Neuronal stem cell (in vitro differentiated cells): ENCODE measurements at regions not wholly inside any gene's neighbourhood (a gene's known extent, or its start where the extent isn't known, plus 50 kb on each side); places are given as distances from the start of the nearest gene placed in this dataset.

Source experiments
- DNase-seq: peaks from one replicate; pipeline ENCODE4 v3.0.0-alpha.2; 2013; ENCODE audit warnings: low spot score
- H2AFZ ChIP-seq: one replicate; pipeline ENCODE4 v1.6.1; 2013; ENCODE audit warnings: mild to moderate bottlenecking, low read length, inconsistent platforms
- H2AK5ac ChIP-seq: 2 replicates; pipeline ENCODE4 v1.6.1; 2013; ENCODE audit warnings: low read depth, mild to moderate bottlenecking, inconsistent platforms, low read length, moderate library complexity, mixed read lengths
- H2BK120ac ChIP-seq: 2 replicates; pipeline ENCODE4 v1.6.1; 2013; ENCODE audit warnings: low read depth, mild to moderate bottlenecking, inconsistent platforms, low read length, moderate library complexity, mixed read lengths
- H2BK12ac ChIP-seq: one replicate; pipeline ENCODE4 v1.6.1; 2013; ENCODE audit warnings: low read length, inconsistent platforms
- H2BK15ac ChIP-seq: 2 replicates; pipeline ENCODE4 v1.6.1; 2013; ENCODE audit warnings: mild to moderate bottlenecking, low read length, inconsistent platforms, mixed read lengths
- H2BK5ac ChIP-seq: one replicate; pipeline ENCODE4 v1.6.1; 2013; ENCODE audit warnings: inconsistent platforms, mild to moderate bottlenecking, low read length, moderate library complexity
- H3K14ac ChIP-seq: one replicate; pipeline ENCODE4 v1.6.1; 2013; ENCODE audit warnings: low read length, inconsistent platforms
- H3K18ac ChIP-seq: 2 replicates; pipeline ENCODE4 v1.6.1; 2013; ENCODE audit warnings: low read length, inconsistent platforms
- H3K23ac ChIP-seq: 2 replicates; pipeline ENCODE4 v1.6.1; 2013; ENCODE audit warnings: low read depth, mild to moderate bottlenecking, mixed read lengths, low read length, inconsistent platforms; ENCODE audit not compliant: poor library complexity
- H3K27ac ChIP-seq: replicated peaks from 3 replicates; pipeline ENCODE4 v1.5.1; 2013; ENCODE audit warnings: low read length, inconsistent platforms
- H3K27me3 ChIP-seq, 3 experiments: 2 replicates each; pipeline ENCODE4 v1.6.1; 2013; ENCODE audit warnings: low read length in 3 of 3, mild to moderate bottlenecking in 2 of 3, inconsistent platforms in 1 of 3, low read depth in 1 of 3, mixed read lengths in 1 of 3, moderate library complexity in 1 of 3; ENCODE audit not compliant: control insufficient read depth in 3 of 3, insufficient read depth in 3 of 3
- H3K36me3 ChIP-seq, 2 donors: replicated peaks in 1 of 2; 2 replicates each; pipeline ENCODE4 v1.6.1; 2013; ENCODE audit warnings: low read length in 2 of 2; ENCODE audit not compliant: control insufficient read depth in 2 of 2, insufficient read depth in 2 of 2
- H3K4ac ChIP-seq: 2 replicates; pipeline ENCODE4 v1.6.1; 2013; ENCODE audit warnings: inconsistent platforms, mild to moderate bottlenecking, low read length, moderate library complexity
- H3K4me1 ChIP-seq, 2 donors: 1 replicate in 1 of 2; 2 replicates in 1 of 2; pipeline ENCODE4 v1.6.1; 2013; ENCODE audit warnings: low read length in 2 of 2, low read depth in 1 of 2; ENCODE audit not compliant: control insufficient read depth in 2 of 2, insufficient read depth in 1 of 2
- H3K4me2 ChIP-seq: one replicate; pipeline ENCODE4 v1.6.1; 2013; ENCODE audit warnings: mild to moderate bottlenecking, low read length, inconsistent platforms; ENCODE audit not compliant: insufficient read depth, poor library complexity, severe bottlenecking
- H3K4me3 ChIP-seq, 2 donors: 2 replicates each; pipeline ENCODE4 v1.5.1; 2013; ENCODE audit warnings: low read length in 2 of 2, mild to moderate bottlenecking in 2 of 2, inconsistent platforms in 1 of 2, moderate library complexity in 1 of 2
- H3K79me1 ChIP-seq: one replicate; pipeline ENCODE4 v1.6.1; 2013; ENCODE audit warnings: low read depth, mild to moderate bottlenecking, inconsistent platforms, low read length, moderate library complexity
- H3K9ac ChIP-seq: one replicate; pipeline ENCODE4 v1.6.1; 2013; ENCODE audit warnings: mild to moderate bottlenecking, low read depth, low read length, inconsistent platforms; ENCODE audit not compliant: poor library complexity
- H3K9me3 ChIP-seq, 2 donors: replicated peaks in 1 of 2; 2 replicates each; pipeline versions ENCODE3 to v1.6.1; 2013; ENCODE audit warnings: low read length in 2 of 2, mild to moderate bottlenecking in 2 of 2, inconsistent platforms in 1 of 2, low read depth in 1 of 2, mixed read lengths in 1 of 2, moderate library complexity in 1 of 2; ENCODE audit not compliant: control insufficient read depth in 2 of 2, insufficient read depth in 1 of 2
- H4K8ac ChIP-seq: one replicate; pipeline ENCODE4 v1.6.1; 2013; ENCODE audit warnings: low read depth, mild to moderate bottlenecking, inconsistent platforms, low read length, moderate library complexity
- H4K91ac ChIP-seq: one replicate; pipeline ENCODE4 v1.6.1; 2013; ENCODE audit warnings: low read length, low read depth, mild to moderate bottlenecking, inconsistent platforms; ENCODE audit not compliant: poor library complexity
- WGBS, 2 donors: extraction: QIAGEN DNeasy Blood & Tissue Kit; methylation state at CpG; one replicate each; pipeline ENCODE4 v1.1.7; 2013; ENCODE audit warnings: missing lambda C conversion rate in 2 of 2, mixed read lengths in 1 of 2; ENCODE audit not compliant: insufficient read length in 2 of 2, insufficient replicate concordance in 1 of 2; ENCODE audit errors: extremely low coverage in 2 of 2; 5-methylcytosine and 5-hydroxymethylcytosine counted together

DNA sequence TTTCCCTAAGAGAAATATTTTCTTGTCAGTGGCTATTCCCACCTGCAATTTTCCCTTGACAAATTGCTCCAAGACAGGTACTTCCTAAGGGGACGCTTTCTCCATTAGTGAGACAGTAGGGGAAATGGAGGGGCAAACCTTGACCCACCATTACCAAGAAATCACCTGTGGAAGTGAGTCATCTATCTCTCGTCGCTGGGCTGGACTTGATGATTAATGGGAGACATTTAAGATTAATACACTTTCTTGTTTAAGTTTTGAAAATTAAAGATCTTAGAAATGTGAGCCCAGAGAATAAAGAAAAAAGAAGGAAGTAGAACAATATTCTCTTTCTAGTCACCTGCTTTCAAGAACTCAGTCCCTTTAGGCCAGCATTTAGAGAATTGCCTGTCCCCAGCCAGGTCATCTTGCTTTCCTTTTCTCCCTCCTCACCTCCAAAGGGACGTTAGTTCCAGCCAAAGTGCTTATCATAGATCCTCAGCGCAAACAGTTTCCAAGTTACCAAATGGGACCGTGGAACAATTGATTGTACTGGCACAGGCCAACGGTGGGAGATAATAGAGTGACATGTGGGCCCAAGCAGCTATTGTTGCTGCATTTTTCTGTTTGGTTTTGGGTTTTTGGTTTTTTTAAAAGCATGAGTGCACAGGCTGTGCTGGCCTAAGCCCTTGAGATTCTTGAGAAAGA is 284.4 kb downstream of the ENC1 start:
- peaks cover 1 to 5% of the 10 kb centered on the region in 2 donors for H3K4me1 ChIP-seq
- no peak overlapping the region for H2BK120ac ChIP-seq
- no peak overlapping the region for H3K4ac ChIP-seq

DNA sequence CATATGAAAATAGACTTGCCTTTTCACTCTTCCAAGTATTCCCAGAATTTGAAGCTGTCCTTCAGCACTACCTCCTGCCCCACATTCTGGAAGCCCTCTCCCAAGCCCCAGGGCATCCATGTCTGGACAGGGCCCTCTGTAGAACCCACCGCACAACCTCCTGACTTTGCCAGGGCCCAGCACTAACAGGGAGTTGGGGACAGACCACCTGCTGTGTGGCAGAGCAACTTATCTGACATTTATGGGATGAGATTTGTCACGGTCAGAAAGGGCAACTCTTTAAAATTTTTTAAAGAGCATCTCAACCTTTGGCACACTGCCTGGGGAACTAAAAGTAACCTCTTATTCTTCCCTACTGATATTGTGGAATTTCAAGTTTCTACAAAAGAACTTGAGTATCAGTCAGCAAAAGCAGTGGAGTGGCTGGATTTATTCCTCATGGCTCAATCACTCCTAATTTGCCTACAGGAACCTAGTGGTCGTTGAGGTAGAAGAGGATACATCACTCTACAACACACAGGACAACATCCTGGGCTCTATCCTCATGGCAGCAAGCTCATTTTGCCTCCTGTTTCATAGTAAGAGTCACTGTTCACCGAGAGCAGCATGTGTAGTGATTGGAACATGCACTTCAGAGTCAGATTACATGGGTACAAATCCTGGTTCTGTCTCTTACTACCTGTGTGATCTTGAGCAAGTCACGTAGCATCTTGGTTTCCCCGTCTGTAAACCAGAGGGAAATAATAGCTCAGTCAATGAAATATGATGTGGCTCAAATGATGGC is 285.3 kb downstream of the ENC1 start:
- WGBS, 2 donors: no CpG with 5 or more reads among the region's 6 CpGs

More for the DNA sequence above, 284.4 kb downstream of the ENC1 start:
- no peak for DNase-seq
- Histone ChIP-seq H3K18ac (no peak overlapping the region), H3K14ac (no peak overlapping the region), H3K9me3 (no peaks in the 10 kb centered on the region), H3K4me2 (no peak overlapping the region), H3K27ac (no peak overlapping the region), H2BK15ac (no peak overlapping the region), H3K27me3 (no peaks in the 10 kb centered on the region), H2BK5ac (no peak overlapping the region), H2AK5ac (no peak overlapping the region), H3K9ac (no peak overlapping the region), H3K36me3 (no peaks in the 10 kb centered on the region), H4K91ac (no peak overlapping the region), H3K4me3 (no peak overlapping the region), H3K79me1 (no peaks in the 10 kb centered on the region), H3K23ac (no peak overlapping the region), H2AFZ (no peak overlapping the region), H4K8ac (no peak overlapping the region), H2BK12ac (no peak overlapping the region)
- WGBS, 2 donors: no CpG with 5 or more reads among the region's 7 CpGs

DNA sequence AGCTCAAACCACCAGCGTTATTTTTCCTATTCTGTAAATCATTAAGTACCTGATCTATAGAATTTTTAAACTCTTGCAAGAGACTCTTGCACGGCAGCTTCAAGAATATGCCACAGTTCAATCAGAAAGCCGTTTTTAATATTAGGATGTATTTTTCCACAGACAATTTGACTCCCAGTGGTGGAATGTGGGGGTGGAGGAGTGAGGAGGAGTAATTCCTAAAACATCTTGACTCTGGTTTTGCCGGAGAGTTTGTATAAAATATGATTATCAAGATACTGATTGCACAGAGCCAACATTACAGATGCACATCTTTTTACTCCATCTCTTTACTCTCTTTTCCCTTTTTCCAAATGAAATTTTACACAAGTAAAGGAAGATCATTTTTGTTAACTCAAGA is 288.3 kb downstream of the ENC1 start:
- Histone ChIP-seq H3K79me1 (no peaks in the 10 kb centered on the region), H3K4me1 (peaks cover 0 to 5% of the 10 kb centered on the region in 2 donors), H3K9ac (no peak overlapping the region), H3K18ac (no peak overlapping the region), H4K8ac (no peak overlapping the region), H3K27ac (no peak overlapping the region), H2BK15ac (no peak overlapping the region), H2BK5ac (no peak overlapping the region), H3K4me2 (no peak overlapping the region), H3K23ac (no peak overlapping the region), H3K4ac (no peak overlapping the region), H4K91ac (no peak overlapping the region), H2AFZ (no peak overlapping the region), H2AK5ac (no peak overlapping the region), H2BK12ac (no peak overlapping the region), H3K4me3 (no peak overlapping the region), H2BK120ac (no peak overlapping the region), H3K36me3 (no peaks in the 10 kb centered on the region), H3K14ac (no peak overlapping the region), H3K27me3 (no peaks in the 10 kb centered on the region), H3K9me3 (peaks cover 0 to 4% of the 10 kb centered on the region in 2 donors)
- no CpG with 5 or more reads among the region's 4 CpGs for WGBS, 2 donors
- DNase-seq: no peak

More for the DNA sequence above, 285.3 kb downstream of the ENC1 start:
- Histone ChIP-seq H3K4me3 (no peak overlapping the region), H3K23ac (no peak overlapping the region), H3K27me3 (no peaks in the 10 kb centered on the region), H3K79me1 (no peaks in the 10 kb centered on the region), H3K27ac (no peak overlapping the region), H4K8ac (no peak overlapping the region), H2AK5ac (no peak overlapping the region), H3K9me3 (peaks cover 0 to 4% of the 10 kb centered on the region in 2 donors), H3K4me1 (peaks cover 0 to 5% of the 10 kb centered on the region in 2 donors), H2BK120ac (no peak overlapping the region), H4K91ac (no peak overlapping the region), H2BK15ac (no peak overlapping the region), H3K4me2 (no peak overlapping the region), H3K14ac (no peak overlapping the region), H2BK12ac (no peak overlapping the region), H2BK5ac (no peak overlapping the region), H3K4ac (no peak overlapping the region), H3K18ac (no peak overlapping the region), H3K36me3 (no peaks in the 10 kb centered on the region), H2AFZ (no peak overlapping the region), H3K9ac (no peak overlapping the region)
- no peak for DNase-seq

DNA sequence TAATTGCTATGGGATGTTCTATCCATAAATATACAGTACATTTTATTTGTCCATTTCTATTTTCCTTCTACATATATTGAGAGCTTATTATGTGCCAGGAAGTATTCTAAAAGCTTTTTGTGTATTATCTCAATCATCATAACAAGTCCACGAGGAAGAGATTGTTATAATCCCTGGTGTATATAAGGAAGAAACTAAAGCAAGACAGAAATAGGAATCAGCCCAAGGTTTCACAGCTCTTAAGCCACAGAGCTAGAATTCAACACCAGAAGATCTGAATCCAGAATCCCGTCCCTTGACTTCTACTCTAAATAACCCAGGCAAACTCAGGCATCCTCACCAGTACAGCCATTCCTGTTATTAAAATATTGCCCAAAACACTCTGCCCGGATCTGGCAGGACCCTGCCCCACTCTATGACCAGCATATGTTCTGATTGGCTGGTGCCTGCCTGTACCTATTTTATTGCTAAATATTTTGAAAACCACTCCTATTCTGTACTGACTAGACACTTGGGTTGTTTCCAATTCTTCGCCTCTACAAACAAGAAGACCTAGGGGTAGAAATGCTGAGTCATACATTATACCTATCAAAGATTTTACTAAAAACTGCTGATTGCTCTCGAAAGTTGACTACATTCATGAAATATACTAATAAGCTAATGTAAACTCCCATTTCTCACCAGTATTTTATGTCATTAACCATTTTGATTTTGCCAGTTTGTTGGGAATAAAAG is 297.4 kb downstream of the ENC1 start:
- Histone ChIP-seq H4K91ac (no peak overlapping the region), H3K14ac (no peak overlapping the region), H2AFZ (no peak overlapping the region), H3K4me2 (no peak overlapping the region), H3K4ac (no peak overlapping the region), H2BK12ac (no peak overlapping the region), H3K9ac (no peak overlapping the region), H3K4me1 (peaks cover 0 to under 1% of the 10 kb centered on the region in 2 donors), H3K18ac (no peak overlapping the region), H3K27ac (no peak overlapping the region), H2BK120ac (no peak overlapping the region), H2BK15ac (no peak overlapping the region), H3K27me3 (no peaks in the 10 kb centered on the region), H3K23ac (no peak overlapping the region), H3K9me3 (no peaks in the 10 kb centered on the region), H3K36me3 (no peaks in the 10 kb centered on the region), H3K79me1 (no peaks in the 10 kb centered on the region), H4K8ac (no peak overlapping the region), H2BK5ac (no peak overlapping the region), H2AK5ac (no peak overlapping the region), H3K4me3 (no peak overlapping the region)
- DNase-seq: no peak
- no CpG with 5 or more reads among the region's 5 CpGs for WGBS, 2 donors
